K562 (cell line): ENCODE measurements at regions not wholly inside any gene's neighbourhood (a gene's known extent, or its start where the extent isn't known, plus 50 kb on each side); places are given as distances from the start of the nearest gene placed in this dataset.

ENCODE experiments used
- E2F1 ChIP-seq: sonication (generic); formaldehyde crosslinking; IDR thresholded peaks from 2 replicates; pipeline ENCODE4 v1.8.1; 2023; ENCODE audit warnings: mild to moderate bottlenecking, missing genetic modification reagents, moderate library complexity
- ETV1 ChIP-seq: fragments of 450-650 bp; conservative IDR thresholded peaks from 2 replicates; pipeline ENCODE4 v1.6.1; 2016; ENCODE audit warnings: missing genetic modification characterization, control low read depth, low read depth, missing compliant biosample characterization
- FOXP1 ChIP-seq: sonication (generic); formaldehyde crosslinking; IDR thresholded peaks from 2 replicates; pipeline ENCODE4 v1.8.0; 2022; ENCODE audit warnings: mild to moderate bottlenecking, missing genetic modification reagents
- KLF10 ChIP-seq: fragments of 250-450 bp; sonication (Bioruptor Pico); IDR thresholded peaks from 2 replicates; pipeline ENCODE4 v1.6.1; 2021; ENCODE audit warnings: matching md5 sums
- MAFK ChIP-seq: IDR thresholded peaks from 2 replicates; pipeline ENCODE4 v1.6.1; 2011; ENCODE audit warnings: low read length, improper control_type of control experiment
- MTA2 ChIP-seq: fragments of 450-650 bp; IDR thresholded peaks from 2 replicates; pipeline ENCODE4 v1.6.1; 2016; ENCODE audit warnings: low read depth
- REST ChIP-seq, 2 experiments: fragments of 450-650 bp; formaldehyde crosslinking in 1 of 2; IDR thresholded peaks; 2 replicates each; pipeline versions ENCODE4 v1.4.0 to v1.6.1; 2014 to 2020; ENCODE audit warnings: mild to moderate bottlenecking in 2 of 2, borderline replicate concordance in 1 of 2, low read depth in 1 of 2
- SMAD4 ChIP-seq: fragments of 250-450 bp; sonication (Bioruptor Pico); conservative IDR thresholded peaks from 2 replicates; pipeline ENCODE4 v1.8.0; 2021; ENCODE audit warnings: inconsistent platforms, mild to moderate bottlenecking, moderate library complexity
- XRCC5 ChIP-seq: fragments of 200-400 bp; formaldehyde crosslinking; IDR thresholded peaks from 2 replicates; pipeline ENCODE4 v1.6.1; 2017; ENCODE audit warnings: low read depth, mild to moderate bottlenecking, low read length
- ZNF133 ChIP-seq: fragments of 250-450 bp; sonication (Bioruptor Pico); IDR thresholded peaks from 2 replicates; pipeline ENCODE4 v1.4.0; 2020; ENCODE audit warnings: mild to moderate bottlenecking
- ZNF24 ChIP-seq: fragments of 450-650 bp; IDR thresholded peaks from 2 replicates; pipeline ENCODE4 v1.6.1; 2016
- ZNF668 ChIP-seq: fragments of 250-450 bp; sonication (Bioruptor Pico); IDR thresholded peaks from 2 replicates; pipeline ENCODE4 v1.8.0; 2022; ENCODE audit warnings: mild to moderate bottlenecking, inconsistent platforms
- ZNF766 ChIP-seq: fragments of 200-800 bp; sonication (Bioruptor generic); conservative IDR thresholded peaks from 2 replicates; pipeline ENCODE4 v1.6.1; 2016; ENCODE audit warnings: missing genetic modification characterization, missing compliant biosample characterization
- ZNF778 ChIP-seq: fragments of 450-650 bp; formaldehyde crosslinking; IDR thresholded peaks from 2 replicates; pipeline ENCODE4 v1.4.0; 2020; ENCODE audit warnings: mild to moderate bottlenecking, moderate library complexity
- TF ChIP-seq, protein P1 (sequence below): fragments of 250-450 bp; sonication (Bioruptor Pico); IDR thresholded peaks from 2 replicates; pipeline ENCODE4 v1.5.0; 2020; ENCODE audit warnings: mild to moderate bottlenecking, borderline replicate concordance
- TF ChIP-seq, protein P2 (sequence below): sonication (generic); formaldehyde crosslinking; IDR thresholded peaks from 2 replicates; pipeline ENCODE4 v1.8.0; 2022; ENCODE audit warnings: mild to moderate bottlenecking, missing genetic modification reagents

DNA sequence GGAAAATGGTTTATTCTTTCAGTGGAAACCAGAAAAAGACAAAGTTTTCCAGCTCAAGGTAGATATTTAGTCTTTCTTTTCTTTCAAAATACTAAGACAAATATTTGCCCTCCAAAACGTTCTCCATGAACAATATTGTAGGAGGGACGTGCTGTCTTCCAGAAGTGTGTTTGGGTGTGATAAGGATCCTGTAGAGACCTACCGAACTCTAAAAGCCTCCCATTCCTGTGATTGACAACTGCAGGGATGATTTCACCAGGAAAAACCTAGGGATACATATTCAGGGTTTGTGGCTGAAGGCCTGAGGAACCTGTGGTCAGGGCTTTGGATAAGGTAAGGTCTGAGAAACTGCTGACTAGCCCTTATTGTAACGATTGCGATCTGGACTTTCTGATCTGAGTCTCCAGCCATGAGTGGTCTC is 167.1 kb downstream of the ZNF648 start (continued):
- TF ChIP-seq REST (IDR thresholded peaks at IDR 0.05; ENCODE audit: borderline replicate concordance) (no peak), REST (CRISPR knock-in tag; IDR thresholded peaks at IDR 0.05; ENCODE audit: low read depth) (no peak), XRCC5 (no peak), MAFK (peak; percentile 98), ETV1 (tag) (no peak), SMAD4 (peak; percentile 28; the same call in 1 of the 2 replicates), KLF10 (CRISPR knock-in tag) (no peak), MTA2 (peak; percentile 37; the same call in 1 of the 2 replicates), E2F1 (CRISPR knock-in tag) (no peak), FOXP1 (CRISPR knock-in tag) (no peak), ZNF778 (CRISPR knock-in tag) (no peak), ZNF766 (CRISPR knock-in tag) (peak; percentile 57; the same call in 1 of the 2 replicates), ZNF133 (no peak), ZNF668 (CRISPR knock-in tag) (no peak), ZNF24 (no peak)
- TF ChIP-seq, protein P1, sequence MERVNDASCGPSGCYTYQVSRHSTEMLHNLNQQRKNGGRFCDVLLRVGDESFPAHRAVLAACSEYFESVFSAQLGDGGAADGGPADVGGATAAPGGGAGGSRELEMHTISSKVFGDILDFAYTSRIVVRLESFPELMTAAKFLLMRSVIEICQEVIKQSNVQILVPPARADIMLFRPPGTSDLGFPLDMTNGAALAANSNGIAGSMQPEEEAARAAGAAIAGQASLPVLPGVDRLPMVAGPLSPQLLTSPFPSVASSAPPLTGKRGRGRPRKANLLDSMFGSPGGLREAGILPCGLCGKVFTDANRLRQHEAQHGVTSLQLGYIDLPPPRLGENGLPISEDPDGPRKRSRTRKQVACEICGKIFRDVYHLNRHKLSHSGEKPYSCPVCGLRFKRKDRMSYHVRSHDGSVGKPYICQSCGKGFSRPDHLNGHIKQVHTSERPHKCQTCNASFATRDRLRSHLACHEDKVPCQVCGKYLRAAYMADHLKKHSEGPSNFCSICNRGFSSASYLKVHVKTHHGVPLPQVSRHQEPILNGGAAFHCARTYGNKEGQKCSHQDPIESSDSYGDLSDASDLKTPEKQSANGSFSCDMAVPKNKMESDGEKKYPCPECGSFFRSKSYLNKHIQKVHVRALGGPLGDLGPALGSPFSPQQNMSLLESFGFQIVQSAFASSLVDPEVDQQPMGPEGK (CRISPR knock-in tag): no peak
- TF ChIP-seq, protein P2, sequence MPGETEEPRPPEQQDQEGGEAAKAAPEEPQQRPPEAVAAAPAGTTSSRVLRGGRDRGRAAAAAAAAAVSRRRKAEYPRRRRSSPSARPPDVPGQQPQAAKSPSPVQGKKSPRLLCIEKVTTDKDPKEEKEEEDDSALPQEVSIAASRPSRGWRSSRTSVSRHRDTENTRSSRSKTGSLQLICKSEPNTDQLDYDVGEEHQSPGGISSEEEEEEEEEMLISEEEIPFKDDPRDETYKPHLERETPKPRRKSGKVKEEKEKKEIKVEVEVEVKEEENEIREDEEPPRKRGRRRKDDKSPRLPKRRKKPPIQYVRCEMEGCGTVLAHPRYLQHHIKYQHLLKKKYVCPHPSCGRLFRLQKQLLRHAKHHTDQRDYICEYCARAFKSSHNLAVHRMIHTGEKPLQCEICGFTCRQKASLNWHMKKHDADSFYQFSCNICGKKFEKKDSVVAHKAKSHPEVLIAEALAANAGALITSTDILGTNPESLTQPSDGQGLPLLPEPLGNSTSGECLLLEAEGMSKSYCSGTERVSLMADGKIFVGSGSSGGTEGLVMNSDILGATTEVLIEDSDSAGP (CRISPR knock-in tag): no peak
